GM18951 (cell line): ENCODE measurements at regions not wholly inside any gene's neighbourhood (a gene's known extent, or its start where the extent isn't known, plus 50 kb on each side); places are given as distances from the start of the nearest gene placed in this dataset.
"Not testable (repeated sequence)": the region's sequence is repeated elsewhere in the genome, so short reads cannot be mapped to it uniquely, and the experiment has no call there.

Experiments
- POLR2A ChIP-seq: IDR thresholded peaks from 4 replicates; pipeline ENCODE4 v1.6.1; 2011; ENCODE audit warnings: mild to moderate bottlenecking; ENCODE audit not compliant: insufficient read length, insufficient read depth; ENCODE audit errors: extremely low read depth
- in situ Hi-C: fragments of 300-500 bp; cut with MboI; formaldehyde crosslinking; loops from one replicate; pipeline ENCODE4 v1.12.0; 2022; ENCODE audit warnings: low sequenced_read_pairs, mixed read lengths, inconsistent platforms; ENCODE audit not compliant: unreplicated experiment

- in situ Hi-C loops = no loop called here
- no peak for TF ChIP-seq POLR2A
These were observed 134.8 kb downstream of the ADCYAP1 start for GRCh38 chr18:1039421-1039820.

DNA sequence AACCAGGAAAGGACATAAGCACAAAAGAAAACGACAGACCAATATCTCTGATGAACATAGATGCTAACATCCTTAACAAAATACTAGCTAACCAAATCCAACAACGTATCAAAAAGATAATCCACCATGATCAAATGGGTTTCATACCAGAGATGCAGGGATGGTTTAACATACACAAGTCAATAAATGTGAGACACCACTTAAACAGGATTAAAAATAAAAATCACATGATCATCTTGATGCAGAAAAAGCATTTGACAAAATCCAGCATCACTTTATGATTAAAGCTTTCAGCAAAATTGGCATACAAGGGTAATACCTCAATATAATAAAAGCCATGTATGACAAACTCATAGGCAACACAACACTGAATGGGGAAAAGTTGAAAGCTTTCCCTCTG is 138.4 kb downstream of the ADCYAP1 start:
- in situ Hi-C loops = not testable (repeated sequence)

DNA sequence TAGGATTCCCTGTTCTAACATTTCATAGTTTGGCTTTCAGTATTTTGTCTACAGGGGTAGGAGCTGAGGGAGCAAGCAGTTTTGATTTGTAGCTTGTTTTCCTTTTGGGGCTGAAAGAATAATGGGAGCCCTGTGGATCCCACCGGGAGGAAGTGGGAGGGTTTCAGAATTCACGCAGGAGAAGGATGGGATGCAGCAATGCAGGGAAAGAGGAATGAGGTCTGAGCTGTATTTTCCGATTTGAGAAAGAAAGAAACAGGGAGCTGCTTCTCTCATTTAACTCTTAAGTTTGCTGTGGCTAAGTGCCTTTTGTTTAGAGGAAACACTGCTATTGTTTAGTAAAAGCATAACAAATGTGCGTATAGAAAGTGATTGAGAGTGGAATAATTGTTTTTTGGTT is 141.0 kb downstream of the ADCYAP1 start:
- in situ Hi-C loops = no loop called here
- TF ChIP-seq POLR2A = no peak

GRCh38 chr18:1047406-1047805 is 142.7 kb downstream of the ADCYAP1 start:
- in situ Hi-C loops = no loop called here
- no peak for TF ChIP-seq POLR2A

DNA sequence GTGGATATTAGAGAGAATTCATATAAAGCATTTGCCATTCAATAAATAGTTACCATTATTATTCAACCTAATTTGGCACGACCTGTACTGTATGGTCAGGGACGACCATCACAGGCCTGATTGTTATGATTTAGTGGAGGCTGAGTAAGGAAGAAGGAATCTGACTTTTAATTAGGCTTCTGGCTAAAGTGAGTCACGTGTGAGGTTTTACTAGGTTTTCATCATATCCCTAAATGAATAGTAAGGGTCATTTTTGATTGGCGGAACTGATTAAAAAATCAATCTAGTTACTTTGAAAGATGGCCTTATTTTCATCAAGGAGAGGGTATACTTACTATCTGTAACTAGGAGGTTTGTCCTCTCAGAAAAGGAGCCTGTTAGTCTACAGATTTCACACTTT is 143.4 kb downstream of the ADCYAP1 start:
- TF ChIP-seq POLR2A = no peak
- in situ Hi-C loops = no loop called here

DNA sequence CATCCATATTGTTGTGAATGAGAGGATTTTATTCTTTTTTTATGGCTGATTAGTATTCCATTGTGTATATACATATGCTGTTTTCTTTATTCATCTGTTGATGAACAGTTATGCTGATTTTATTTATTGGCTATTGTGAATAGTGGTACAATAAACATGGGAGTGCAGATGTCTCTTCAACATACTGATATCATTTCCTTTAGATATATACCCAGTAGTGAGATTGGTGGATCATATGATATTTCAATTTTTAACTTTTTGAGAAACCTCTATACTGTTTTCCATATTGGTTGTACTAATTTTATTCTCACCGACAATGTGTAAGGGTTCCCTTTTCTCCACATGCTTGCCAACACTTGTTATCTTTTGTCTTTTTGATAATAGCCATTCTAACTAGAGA is 144.5 kb downstream of the ADCYAP1 start:
- no peak for TF ChIP-seq POLR2A
- in situ Hi-C loops = no loop called here

GRCh38 chr18:1050012-1050657 is 145.5 kb downstream of the ADCYAP1 start:
- in situ Hi-C loops = no loop called here
- no peak for TF ChIP-seq POLR2A

DNA sequence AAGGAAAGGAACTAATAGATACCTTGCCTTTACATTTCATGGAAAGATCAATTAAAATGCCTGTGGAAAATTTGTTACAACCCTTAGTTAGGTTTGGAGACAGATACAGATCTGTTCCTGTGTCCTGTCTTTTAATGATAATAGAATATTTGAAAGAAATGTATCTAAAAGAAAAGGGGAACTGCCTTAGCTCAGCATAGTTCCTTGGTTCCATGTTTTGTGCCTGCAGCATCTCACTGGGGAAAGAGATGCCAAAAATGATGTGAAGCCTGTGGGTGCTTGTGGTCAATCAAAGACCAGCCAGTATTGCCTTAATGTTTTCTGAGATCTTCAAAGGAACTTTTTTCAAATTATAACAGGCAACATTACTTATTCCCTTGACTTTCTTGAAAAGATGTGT is 147.6 kb downstream of the ADCYAP1 start:
- in situ Hi-C loops = no loop called here

DNA sequence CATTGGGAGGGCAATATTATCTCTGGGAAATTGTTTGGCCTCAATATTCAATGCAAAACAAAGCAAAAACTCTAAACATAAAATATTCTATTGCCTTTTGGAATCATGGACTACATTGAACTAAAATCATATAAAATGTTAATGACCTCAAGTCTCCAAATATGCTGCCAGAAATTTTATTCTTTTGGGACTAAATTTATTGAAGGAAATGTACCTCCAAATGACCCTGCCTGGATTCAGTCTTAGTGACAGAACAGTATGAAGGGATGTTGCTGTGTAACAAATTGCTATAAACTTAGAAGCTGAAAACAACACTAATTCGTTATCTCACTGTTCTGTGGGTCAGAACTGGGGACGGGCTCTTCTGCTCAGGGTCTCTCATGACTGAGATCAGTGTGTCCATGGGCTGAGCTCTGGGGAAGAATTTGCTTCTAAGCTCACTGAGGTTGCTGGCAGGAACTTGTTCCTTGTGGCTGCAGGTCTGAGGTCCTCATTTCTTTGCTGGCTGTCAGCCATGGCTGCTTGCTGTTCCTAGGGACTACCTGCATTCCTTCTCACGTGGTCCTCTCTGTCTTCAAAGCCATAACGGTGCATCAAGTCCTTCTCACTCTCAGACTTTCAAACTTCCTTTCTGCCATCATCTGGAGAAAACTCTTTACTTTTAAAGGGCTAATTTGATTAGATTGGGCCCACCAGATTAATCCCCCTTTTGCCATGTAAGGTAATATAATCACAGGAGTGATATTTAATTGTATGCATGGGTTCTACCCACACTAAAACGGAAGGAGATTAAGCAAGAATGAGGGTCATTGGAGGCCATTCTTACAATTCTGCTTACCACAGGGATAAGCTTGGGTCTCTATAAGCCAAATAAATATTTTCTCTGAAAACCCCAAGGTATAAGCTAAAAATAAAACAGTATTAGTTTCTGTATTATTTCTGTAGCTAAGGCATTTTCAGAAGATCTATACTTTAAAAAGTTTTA is 149.0 kb downstream of the ADCYAP1 start:
- in situ Hi-C loops = no loop called here
- no peak for TF ChIP-seq POLR2A

More for the DNA sequence above, 147.6 kb downstream of the ADCYAP1 start:
- no peak for TF ChIP-seq POLR2A

DNA sequence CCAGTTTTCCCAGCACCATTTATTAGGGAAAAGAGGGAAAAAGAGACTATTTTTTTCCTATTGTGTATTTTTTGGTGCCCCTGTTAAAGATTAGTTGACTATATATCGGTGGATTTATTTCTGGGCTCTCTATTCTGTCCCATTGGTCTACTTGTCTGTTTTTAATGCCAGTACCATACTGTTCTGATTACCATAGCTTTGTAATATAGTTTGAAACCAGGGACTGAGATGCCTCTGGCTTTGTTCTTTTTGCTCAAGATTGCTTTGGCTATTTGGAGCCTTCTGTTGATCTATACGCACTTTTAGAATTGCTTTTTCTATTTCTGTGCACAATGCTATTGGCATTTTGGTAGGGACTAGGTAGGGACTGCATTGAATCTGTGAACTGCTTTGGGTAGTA is 151.7 kb downstream of the ADCYAP1 start:
- no peak for TF ChIP-seq POLR2A
- in situ Hi-C loops = no loop called here

- in situ Hi-C loops = no loop called here
- no peak for TF ChIP-seq POLR2A
These were observed 152.7 kb downstream of the ADCYAP1 start for GRCh38 chr18:1057367-1057766.

- in situ Hi-C loops = no loop called here
- no peak for TF ChIP-seq POLR2A
These were observed 157.9 kb downstream of the ADCYAP1 start for GRCh38 chr18:1062588-1062987.

DNA sequence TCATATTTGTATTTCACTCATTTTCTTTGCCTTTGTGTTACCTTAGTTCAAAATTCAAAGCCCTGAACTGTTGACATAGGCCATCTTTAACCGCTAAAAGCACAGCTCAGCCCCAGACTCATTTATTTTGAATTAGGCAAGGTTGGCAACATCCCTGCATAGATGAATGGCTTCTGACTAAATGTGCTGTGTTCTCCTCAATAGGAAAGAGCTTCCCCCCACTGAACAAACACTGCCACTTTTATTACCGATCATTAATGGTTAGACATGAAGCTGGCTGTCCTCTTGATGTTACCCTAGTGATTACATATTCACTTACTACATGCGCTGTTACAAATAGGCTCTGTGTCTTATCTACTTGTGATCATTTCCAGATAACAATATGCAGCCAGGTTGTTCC is 170.7 kb downstream of the ADCYAP1 start:
- in situ Hi-C loops = no loop called here
- no peak for TF ChIP-seq POLR2A

- no peak for TF ChIP-seq POLR2A
- in situ Hi-C loops = no loop called here
These were observed 171.2 kb downstream of the ADCYAP1 start for GRCh38 chr18:1075876-1076275.
